Brain microvascular endothelial cell (primary cell): ENCODE measurements at regions not wholly inside any gene's neighbourhood (a gene's known extent, or its start where the extent isn't known, plus 50 kb on each side); places are given as distances from the start of the nearest gene placed in this dataset.
A peak's percentile ranks its signal among the peaks of the same experiment; 100 is the strongest.

Experiments used
- DNase-seq: peaks from one replicate; pipeline ENCODE4 v3.0.0-alpha.2; 2020
- H3K27ac ChIP-seq: fragments of 250-450 bp; sonication (Bioruptor Pico); 2 replicates; pipeline ENCODE4 v1.5.1; 2020; ENCODE audit warnings: mild to moderate bottlenecking, moderate library complexity
- H3K27me3 ChIP-seq: fragments of 250-450 bp; sonication (Bioruptor Pico); replicated peaks from 2 replicates; pipeline ENCODE4 v1.5.1; 2020; ENCODE audit warnings: mild to moderate bottlenecking
- H3K36me3 ChIP-seq: fragments of 250-450 bp; sonication (Bioruptor Pico); replicated peaks from 2 replicates; pipeline ENCODE4 v1.5.1; 2020; ENCODE audit warnings: mild to moderate bottlenecking
- H3K4me3 ChIP-seq: 2 replicates; pipeline ENCODE4 v1.5.1; 2011; ENCODE audit warnings: low read depth, mild to moderate bottlenecking, control low read depth, low read length, moderate library complexity
- CTCF ChIP-seq: IDR thresholded peaks from 2 replicates; pipeline ENCODE4 v1.5.1; 2011; ENCODE audit warnings: low read depth, mild to moderate bottlenecking, moderate library complexity, low read length, control low read depth, inconsistent platforms; ENCODE audit errors: missing control alignments
- in situ Hi-C: cut with HindIII; loops from 2 replicates; pipeline ENCODE4 v1.10.0; 2017; ENCODE audit warnings: low sequenced_read_pairs, low pct_ligation_motif_present

GRCh38 chr1:238252033-238252802, 361.5 kb upstream of the ZP4 start:
- in situ Hi-C loops, result no loop called here
- Histone ChIP-seq H3K36me3 (no peaks in the 10 kb centered on the region), H3K27me3 (no peaks in the 10 kb centered on the region), H3K4me3 (no peak overlapping the region), H3K27ac (no peak overlapping the region)
- DNase-seq, result peak; percentile 75
- peak; percentile 69 for TF ChIP-seq CTCF

DNA sequence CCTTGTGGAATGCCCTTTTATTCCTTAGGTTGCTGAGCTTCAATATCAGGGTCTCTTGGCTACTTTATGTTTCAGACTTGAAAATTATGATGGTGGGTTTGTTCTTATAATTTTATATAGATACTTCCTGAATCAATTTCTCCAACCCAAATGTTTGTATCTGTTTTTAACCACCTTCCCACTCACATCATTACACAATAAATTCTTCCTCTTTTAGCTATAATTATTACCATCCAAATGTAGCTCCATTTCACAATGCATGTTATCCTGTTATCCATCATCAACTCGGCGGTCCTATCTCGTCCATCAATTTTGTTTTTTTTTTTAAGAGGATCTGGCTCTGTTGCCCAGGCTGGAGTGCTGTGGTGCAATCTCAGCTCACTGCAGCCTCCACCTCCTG, 357.6 kb upstream of the ZP4 start:
- no peak for TF ChIP-seq CTCF
- in situ Hi-C loops, result no loop called here

DNA sequence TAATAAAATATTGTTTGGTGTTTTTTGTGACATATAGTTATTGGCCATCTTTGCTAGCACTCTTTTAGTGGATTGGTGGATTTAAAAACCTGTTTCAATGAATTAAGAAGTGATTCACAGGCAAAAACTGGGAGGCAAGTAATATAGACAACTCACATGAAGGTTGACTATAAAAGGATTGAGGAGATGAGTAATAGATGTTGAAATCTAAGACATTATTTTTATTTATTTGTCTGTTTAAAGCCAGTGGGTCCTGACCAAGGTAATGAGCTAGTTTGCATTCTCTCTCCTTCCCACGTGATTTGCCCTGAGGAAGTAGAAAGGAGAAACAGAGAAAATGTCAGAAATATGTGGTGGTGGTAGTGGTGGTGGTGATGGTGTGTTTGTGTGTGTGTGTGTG, 351.5 kb upstream of the ZP4 start:
- H3K27ac ChIP-seq, result no peak overlapping the region
- DNase-seq, result no peak
- TF ChIP-seq CTCF, result no peak
- H3K27me3 ChIP-seq, result no peaks in the 10 kb centered on the region
- in situ Hi-C loops, result no loop called here
- H3K4me3 ChIP-seq, result no peak overlapping the region
- H3K36me3 ChIP-seq, result no peaks in the 10 kb centered on the region

More for the DNA sequence above, 357.6 kb upstream of the ZP4 start:
- no peak for DNase-seq
- no peaks in the 10 kb centered on the region for H3K36me3 ChIP-seq
- no peak overlapping the region for H3K27ac ChIP-seq
- H3K27me3 ChIP-seq, result no peaks in the 10 kb centered on the region
- H3K4me3 ChIP-seq, result no peak overlapping the region

GRCh38 chr1:238241607-238242006, 350.9 kb upstream of the ZP4 start:
- no peak overlapping the region for H3K27ac ChIP-seq
- DNase-seq, result no peak
- no peaks in the 10 kb centered on the region for H3K36me3 ChIP-seq
- no peak overlapping the region for H3K4me3 ChIP-seq
- no peak for TF ChIP-seq CTCF
- in situ Hi-C loops, result no loop called here
- H3K27me3 ChIP-seq, result no peaks in the 10 kb centered on the region

DNA sequence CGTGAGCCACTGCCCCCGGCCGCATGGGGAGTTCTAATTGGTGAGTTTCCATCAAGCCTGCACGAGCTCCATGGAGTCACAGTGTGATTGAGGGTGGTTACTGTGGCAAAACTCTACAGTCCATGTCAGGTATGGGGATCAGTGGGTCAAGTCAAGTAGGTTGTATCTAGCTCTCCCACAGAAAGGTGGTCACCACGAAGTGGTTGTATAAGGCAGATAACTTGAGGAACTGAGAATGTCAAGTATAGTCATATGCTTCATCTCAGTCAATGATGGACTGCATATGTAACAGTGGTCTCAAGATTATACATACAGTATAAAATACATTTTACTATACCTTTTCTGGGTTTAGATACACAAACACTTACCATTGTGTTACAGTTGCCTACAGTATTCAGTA, 348.6 kb upstream of the ZP4 start:
- no peak overlapping the region for H3K27ac ChIP-seq
- in situ Hi-C loops, result no loop called here
- no peaks in the 10 kb centered on the region for H3K36me3 ChIP-seq
- no peak overlapping the region for H3K4me3 ChIP-seq
- no peak for TF ChIP-seq CTCF
- DNase-seq, result no peak
- H3K27me3 ChIP-seq, result no peaks in the 10 kb centered on the region

GRCh38 chr1:238233966-238234365, 343.2 kb upstream of the ZP4 start:
- H3K27me3 ChIP-seq, result no peaks in the 10 kb centered on the region
- no peak for DNase-seq
- no peaks in the 10 kb centered on the region for H3K36me3 ChIP-seq
- in situ Hi-C loops, result no loop called here
- TF ChIP-seq CTCF, result no peak
- no peak overlapping the region for H3K27ac ChIP-seq
- H3K4me3 ChIP-seq, result no peak overlapping the region
